Fibroblast of pulmonary artery (primary cell): ENCODE measurements at regions not wholly inside any gene's neighbourhood (a gene's known extent, or its start where the extent isn't known, plus 50 kb on each side); places are given as distances from the start of the nearest gene placed in this dataset.

Source experiments
- DNase-seq: peaks from one replicate; pipeline ENCODE4 v3.0.0-alpha.2; 2010; ENCODE audit warnings: low read depth
- H3K4me3 ChIP-seq: replicated peaks from 2 replicates; pipeline ENCODE4 v1.5.1; 2011; ENCODE audit warnings: low read depth, mild to moderate bottlenecking, control low read depth, low read length, moderate library complexity
- CTCF ChIP-seq: IDR thresholded peaks from 2 replicates; pipeline ENCODE4 v1.5.1; 2011; ENCODE audit warnings: mild to moderate bottlenecking, control low read depth, low read length, inconsistent platforms; ENCODE audit errors: missing control alignments

DNA sequence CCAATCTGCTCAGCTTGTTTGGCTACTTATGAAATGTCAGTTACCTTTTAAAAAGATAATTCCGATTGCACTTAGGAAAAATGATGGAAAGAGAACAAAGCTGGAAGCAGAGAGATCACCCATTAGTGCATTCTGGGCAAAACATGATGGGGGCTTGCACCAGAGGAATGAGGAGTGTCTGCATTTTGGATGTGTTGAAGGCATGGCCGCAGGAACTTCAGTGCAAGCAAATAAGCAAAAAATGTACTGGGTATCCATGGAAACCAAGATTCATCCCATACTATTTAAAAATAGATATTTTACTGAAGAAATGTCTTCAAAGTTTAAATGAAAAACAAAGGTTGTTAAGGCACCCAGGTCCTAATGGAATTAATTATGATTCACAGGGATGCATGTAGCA lies 655.0 kb downstream of the POM121L12 start:
- TF ChIP-seq CTCF = no peak
- no peak for DNase-seq
- H3K4me3 ChIP-seq = no peak overlapping the region

GRCh38 chr7:53697913-53698312 lies 662.5 kb downstream of the POM121L12 start:
- no peak overlapping the region for H3K4me3 ChIP-seq
- no peak for DNase-seq
- TF ChIP-seq CTCF = no peak

- TF ChIP-seq CTCF = no peak
- no peak overlapping the region for H3K4me3 ChIP-seq
- no peak for DNase-seq
Observed at GRCh38 chr7:53699215-53699837, 663.9 kb downstream of the POM121L12 start.

DNA sequence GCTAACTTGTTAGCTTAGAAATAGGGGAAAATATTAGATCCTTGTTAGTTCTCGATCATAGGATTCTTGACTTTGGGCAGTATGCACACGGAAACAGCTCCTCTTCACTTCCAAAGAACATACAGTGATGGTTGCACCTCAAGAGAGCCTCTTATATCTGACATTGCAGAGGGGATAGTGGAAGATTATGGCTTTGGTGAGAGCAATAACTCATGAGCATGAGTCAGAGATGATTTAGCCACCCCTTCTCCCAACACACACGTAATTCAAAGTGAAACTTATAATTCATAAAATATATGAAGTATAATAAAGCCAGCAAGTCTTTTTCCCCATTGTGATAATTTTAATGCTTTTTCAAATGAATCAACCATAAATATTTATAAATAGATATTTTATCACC lies 683.7 kb downstream of the POM121L12 start:
- DNase-seq = no peak
- TF ChIP-seq CTCF = no peak
- H3K4me3 ChIP-seq = no peak overlapping the region

DNA sequence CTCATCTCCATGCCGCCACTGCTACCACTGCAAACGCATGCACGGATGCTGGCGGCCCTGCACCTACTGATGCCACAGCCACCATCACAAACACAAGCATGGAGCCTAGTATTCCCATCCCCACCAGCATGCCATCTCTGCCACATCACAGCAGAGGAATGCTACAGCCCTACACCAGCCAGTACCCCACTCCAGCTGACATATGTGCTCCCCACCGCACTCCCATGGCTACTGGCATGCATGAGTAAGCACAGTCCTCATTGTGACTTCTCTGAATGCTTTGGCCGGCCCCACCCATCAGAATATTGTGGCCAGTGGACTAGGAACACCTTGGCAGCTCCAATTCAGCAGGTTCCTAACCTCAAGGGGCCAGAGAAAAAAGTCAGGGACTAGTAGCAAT lies 705.5 kb downstream of the POM121L12 start:
- no peak for DNase-seq
- no peak for TF ChIP-seq CTCF
- H3K4me3 ChIP-seq = no peak overlapping the region

- TF ChIP-seq CTCF = no peak
- DNase-seq = no peak
- H3K4me3 ChIP-seq = no peak overlapping the region
Observed at GRCh38 chr7:53743697-53744402, 708.4 kb downstream of the POM121L12 start.

DNA sequence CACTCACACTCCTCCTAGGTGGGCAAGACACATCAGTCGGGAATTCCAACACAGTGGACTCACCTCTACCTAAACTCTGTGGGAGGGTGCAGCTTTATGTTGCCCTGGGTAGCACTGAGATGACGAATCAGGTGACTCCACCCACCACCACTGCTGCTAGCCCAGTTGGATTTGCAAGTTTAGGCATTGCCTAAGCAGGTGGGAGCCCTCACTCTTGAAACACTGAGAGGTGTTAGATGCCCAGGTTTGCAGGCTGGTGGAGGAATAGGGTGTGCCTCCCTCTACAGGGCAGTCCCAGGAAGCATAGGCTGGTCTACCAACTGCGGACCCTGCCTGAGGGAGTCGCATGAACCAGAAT lies 708.9 kb downstream of the POM121L12 start:
- DNase-seq = no peak
- no peak for TF ChIP-seq CTCF
- no peak overlapping the region for H3K4me3 ChIP-seq
